H9 (cell line): ENCODE measurements at regions not wholly inside any gene's neighbourhood (a gene's known extent, or its start where the extent isn't known, plus 50 kb on each side); places are given as distances from the start of the nearest gene placed in this dataset.
"Not testable (repeated sequence)": the region's sequence is repeated elsewhere in the genome, so short reads cannot be mapped to it uniquely, and the experiment has no call there.

ENCODE experiments used
- DNase-seq: peaks from one replicate; pipeline ENCODE4 v3.0.0-alpha.2; 2017
- H2AFZ ChIP-seq: one replicate; pipeline ENCODE4 v1.6.1; 2013; ENCODE audit warnings: mild to moderate bottlenecking, low read length, control low read depth, moderate library complexity
- H2AK5ac ChIP-seq: 2 replicates; pipeline ENCODE4 v1.6.1; 2013; ENCODE audit warnings: low read length, control low read depth, mixed read lengths; ENCODE audit not compliant: insufficient read length
- H2BK120ac ChIP-seq: one replicate; pipeline ENCODE4 v1.6.1; 2013; ENCODE audit warnings: low read depth, mild to moderate bottlenecking, low read length, control low read depth, inconsistent platforms; ENCODE audit not compliant: poor library complexity, severe bottlenecking
- H2BK12ac ChIP-seq: 2 replicates; pipeline ENCODE4 v1.6.1; 2013; ENCODE audit warnings: low read length, control low read depth, mixed read lengths, low read depth; ENCODE audit not compliant: insufficient read length
- H2BK15ac ChIP-seq: 2 replicates; pipeline ENCODE4 v1.6.1; 2013; ENCODE audit warnings: low read depth, low read length, control low read depth
- H2BK20ac ChIP-seq: one replicate; pipeline ENCODE4 v1.6.1; 2013; ENCODE audit warnings: low read depth, mild to moderate bottlenecking, low read length, control low read depth, inconsistent platforms; ENCODE audit not compliant: poor library complexity, severe bottlenecking
- H2BK5ac ChIP-seq: 2 replicates; pipeline ENCODE4 v1.6.1; 2013; ENCODE audit warnings: low read length, control low read depth, mixed read lengths; ENCODE audit not compliant: insufficient read length
- H3K14ac ChIP-seq: 2 replicates; pipeline ENCODE4 v1.6.1; 2013; ENCODE audit warnings: low read length, control low read depth; ENCODE audit not compliant: insufficient read depth
- H3K18ac ChIP-seq: 2 replicates; pipeline ENCODE4 v1.6.1; 2013; ENCODE audit warnings: low read depth, mild to moderate bottlenecking, mixed read lengths, low read length, control low read depth; ENCODE audit not compliant: insufficient read length
- H3K23ac ChIP-seq: 2 replicates; pipeline ENCODE4 v1.6.1; 2013; ENCODE audit warnings: low read length, control low read depth, mixed read lengths, low read depth; ENCODE audit not compliant: insufficient read length
- H3K23me2 ChIP-seq: 2 replicates; pipeline ENCODE4 v1.6.1; 2013; ENCODE audit warnings: low read depth, mild to moderate bottlenecking, mixed read lengths, low read length, control low read depth; ENCODE audit not compliant: insufficient read length, poor library complexity, severe bottlenecking
- H3K27ac ChIP-seq: 2 replicates; pipeline ENCODE4 v1.5.1; 2013; ENCODE audit warnings: low read length, control low read depth, mixed read lengths, low read depth; ENCODE audit not compliant: insufficient read length
- H3K27me3 ChIP-seq: 2 replicates; pipeline ENCODE4 v1.6.1; 2013; ENCODE audit warnings: low read length, control low read depth, inconsistent platforms; ENCODE audit not compliant: insufficient read depth
- H3K4ac ChIP-seq: 2 replicates; pipeline ENCODE4 v1.6.1; 2013; ENCODE audit warnings: low read depth, mild to moderate bottlenecking, control low read depth, inconsistent platforms, low read length, moderate library complexity
- H3K4me1 ChIP-seq: 2 replicates; pipeline ENCODE4 v1.6.1; 2013; ENCODE audit warnings: low read length, control low read depth, inconsistent platforms; ENCODE audit not compliant: insufficient read depth
- H3K4me2 ChIP-seq: 2 replicates; pipeline ENCODE4 v1.6.1; 2013; ENCODE audit warnings: low read length, control low read depth, mixed read lengths; ENCODE audit not compliant: insufficient read length, insufficient read depth
- H3K56ac ChIP-seq: 2 replicates; pipeline ENCODE4 v1.6.1; 2013; ENCODE audit warnings: low read depth, mild to moderate bottlenecking, mixed read lengths, low read length, control low read depth; ENCODE audit not compliant: insufficient read length
- H3K79me1 ChIP-seq: 2 replicates; pipeline ENCODE4 v1.6.1; 2013; ENCODE audit warnings: low read depth, mild to moderate bottlenecking, moderate library complexity, low read length, control low read depth, inconsistent platforms; ENCODE audit not compliant: insufficient read depth, poor library complexity, severe bottlenecking
- H3K79me2 ChIP-seq: 2 replicates; pipeline ENCODE4 v1.6.1; 2013; ENCODE audit warnings: low read length, control low read depth, inconsistent platforms; ENCODE audit not compliant: insufficient read depth
- H3K9ac ChIP-seq: 2 replicates; pipeline ENCODE4 v1.6.1; 2013; ENCODE audit warnings: low read length, control low read depth, mixed read lengths; ENCODE audit not compliant: insufficient read length; ENCODE audit errors: extremely low read depth
- H3K9me3 ChIP-seq: one replicate; pipeline ENCODE4 v1.6.1; 2013; ENCODE audit warnings: low read depth, low read length, inconsistent platforms; ENCODE audit not compliant: control insufficient read depth
- H3T11ph ChIP-seq: one replicate; pipeline ENCODE4 v1.6.1; 2013; ENCODE audit warnings: mild to moderate bottlenecking, low read length, control low read depth, inconsistent platforms
- H4K20me1 ChIP-seq: one replicate; pipeline ENCODE4 v1.6.1; 2013; ENCODE audit not compliant: control insufficient read depth, insufficient read length, insufficient read depth
- H4K5ac ChIP-seq: 2 replicates; pipeline ENCODE4 v1.6.1; 2013; ENCODE audit warnings: low read depth, mild to moderate bottlenecking, mixed read lengths, low read length, control low read depth; ENCODE audit not compliant: insufficient read length
- H4K8ac ChIP-seq: replicated peaks from 2 replicates; pipeline ENCODE4 v1.6.1; 2013; ENCODE audit warnings: low read length, control low read depth, mixed read lengths, low read depth; ENCODE audit not compliant: insufficient read length
- H4K91ac ChIP-seq: 2 replicates; pipeline ENCODE4 v1.6.1; 2013; ENCODE audit warnings: low read depth, mild to moderate bottlenecking, moderate library complexity, mixed read lengths, low read length, control low read depth; ENCODE audit not compliant: insufficient read length
- H3K27ac Mint-ChIP-seq, 3 experiments: 2 replicates in 2 of 3; 3 replicates in 1 of 3; pipeline ENCODE4 v1.8.0; 2020 to 2021; ENCODE audit warnings: mixed read lengths in 3 of 3, mild to moderate bottlenecking in 1 of 3, moderate library complexity in 1 of 3
- H3K27me3 Mint-ChIP-seq: 2 replicates; pipeline ENCODE4 v1.8.0; 2021; ENCODE audit warnings: low read depth, mild to moderate bottlenecking, moderate library complexity, mixed read lengths
- H3K36me3 Mint-ChIP-seq, 3 experiments: 2 replicates in 2 of 3; 3 replicates in 1 of 3; pipeline ENCODE4 v1.8.0; 2020 to 2021; ENCODE audit warnings: low read depth in 3 of 3, mixed read lengths in 3 of 3; ENCODE audit not compliant: insufficient read depth in 1 of 3
- H3K4me1 Mint-ChIP-seq, 2 experiments: 2 replicates each; pipeline ENCODE4 v1.8.0; 2020; ENCODE audit warnings: mixed read lengths in 2 of 2
- H3K4me3 Mint-ChIP-seq, 2 experiments: 2 replicates in 1 of 2; 3 replicates in 1 of 2; pipeline ENCODE4 v1.8.0; 2020 to 2021; ENCODE audit warnings: mild to moderate bottlenecking in 2 of 2, mixed read lengths in 2 of 2, moderate library complexity in 1 of 2
- H3K9me3 Mint-ChIP-seq, 2 experiments: 2 replicates in 1 of 2; 3 replicates in 1 of 2; pipeline ENCODE4 v1.8.0; 2020; ENCODE audit warnings: mild to moderate bottlenecking in 2 of 2, mixed read lengths in 2 of 2, moderate library complexity in 1 of 2
- CTCF ChIP-seq: fragments of 200-600 bp; sonication (generic); conservative IDR thresholded peaks from 3 replicates; pipeline ENCODE4 v1.8.0; 2021; ENCODE audit warnings: antibody characterized with exemption, mild to moderate bottlenecking
- WGBS: extraction: QIAGEN DNeasy Blood & Tissue Kit; methylation state at CpG from one replicate; pipeline ENCODE4 v1.1.7; 2013; ENCODE audit warnings: missing lambda C conversion rate, low lambda C conversion rate, mixed read lengths; ENCODE audit not compliant: insufficient read length; ENCODE audit errors: extremely low coverage; 5-methylcytosine and 5-hydroxymethylcytosine counted together

DNA sequence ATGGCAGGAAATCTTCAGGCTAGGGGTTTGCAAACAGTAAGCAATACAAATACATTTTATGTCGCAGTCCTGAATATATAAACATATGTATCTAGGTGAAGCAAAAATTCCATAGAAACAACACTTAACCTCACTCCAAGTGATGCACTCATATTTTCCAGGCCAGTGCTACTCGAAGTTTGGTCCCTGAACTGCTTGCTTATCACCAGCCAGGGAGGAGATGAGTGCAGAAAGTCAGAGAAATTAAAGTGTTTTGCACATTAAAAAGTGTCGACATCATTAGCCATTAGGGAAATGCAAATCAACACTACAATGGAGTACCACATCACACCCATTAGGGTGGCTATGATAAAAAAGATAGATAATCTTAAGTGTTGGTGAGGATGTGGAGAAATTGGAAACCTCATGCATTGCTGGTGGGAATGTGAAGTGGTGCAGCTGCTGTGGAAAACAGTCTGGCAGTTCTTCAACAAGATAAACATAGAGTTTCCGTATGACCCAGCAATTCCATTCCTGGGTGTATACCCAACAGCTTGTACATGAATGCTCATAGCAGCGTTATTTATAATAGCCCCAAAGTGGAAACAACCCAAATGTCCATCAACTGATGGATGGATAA is 70.5 kb upstream of the CSF1 start:
- Histone ChIP-seq H4K91ac (no peak overlapping the region), H4K5ac (no peak overlapping the region), H3K4me1 (no peaks in the 10 kb centered on the region; the same call in 1 of the 2 replicates), H2AK5ac (no peak overlapping the region), H2BK120ac (no peak overlapping the region), H3K9me3 (no peaks in the 10 kb centered on the region), H4K20me1 (no peaks in the 10 kb centered on the region), H2BK15ac (no peak overlapping the region), H2BK12ac (no peak overlapping the region), H3K27me3 (no peaks in the 10 kb centered on the region), H3K9ac (no peak overlapping the region), H3K56ac (no peak overlapping the region), H3K4me2 (no peak overlapping the region), H3K79me1 (no peaks in the 10 kb centered on the region), H3K23ac (no peak overlapping the region), H3K27ac (no peak overlapping the region), H3K18ac (no peak overlapping the region), H3K23me2 (no peaks in the 10 kb centered on the region), H2BK5ac (no peak overlapping the region), H3K4ac (no peak overlapping the region), H3K14ac (no peak overlapping the region), H2AFZ (no peak overlapping the region), H4K8ac (no peak overlapping the region), H2BK20ac (no peak overlapping the region), H3T11ph (no peak overlapping the region), H3K79me2 (no peaks in the 10 kb centered on the region)
- TF ChIP-seq CTCF = no peak
- WGBS = no CpG with 5 or more reads among the region's 5 CpGs
- H3K36me3 Mint-ChIP-seq = peaks cover 20 to 44% (median 31%) of the 10 kb centered on the region in 3 experiments
- H3K4me1 Mint-ChIP-seq = peaks cover 5 to 7% of the 10 kb centered on the region in 2 experiments
- no peak overlapping the region for H3K4me3 Mint-ChIP-seq
- peaks cover 23 to 41% of the 10 kb centered on the region in 2 experiments; a peak in 4 of 5 replicates for H3K9me3 Mint-ChIP-seq
- no peak for DNase-seq
- no peak overlapping the region for H3K27ac Mint-ChIP-seq
- H3K27me3 Mint-ChIP-seq = peaks cover 3% of the 10 kb centered on the region; the same call in 1 of the 2 replicates

GRCh38 chr1:109839276-109839675 is 71.4 kb upstream of the CSF1 start:
- H4K20me1 ChIP-seq, H3K14ac ChIP-seq, H3K23ac ChIP-seq, DNase-seq, H3K4ac ChIP-seq, H3K27me3 ChIP-seq, H3K4me2 ChIP-seq, H2BK15ac ChIP-seq, H2BK120ac ChIP-seq, H3K4me3 Mint-ChIP-seq, H3K79me1 ChIP-seq, H4K91ac ChIP-seq, H2BK12ac ChIP-seq, H4K8ac ChIP-seq, H3K18ac ChIP-seq, H2AK5ac ChIP-seq, H3K23me2 ChIP-seq, H3T11ph ChIP-seq, H3K9ac ChIP-seq, H3K56ac ChIP-seq, H3K27ac Mint-ChIP-seq, H2AFZ ChIP-seq, H2BK5ac ChIP-seq, H3K9me3 ChIP-seq, H2BK20ac ChIP-seq, H4K5ac ChIP-seq, H3K79me2 ChIP-seq, H3K4me1 ChIP-seq, H3K27ac ChIP-seq, H3K27me3 Mint-ChIP-seq: not testable (repeated sequence)
- Mint-ChIP-seq H3K4me1 (peaks cover 13 to 16% of the 10 kb centered on the region in 2 experiments), H3K36me3 (peaks cover 20 to 44% (median 30%) of the 10 kb centered on the region in 3 experiments), H3K9me3 (peaks cover 23 to 41% of the 10 kb centered on the region in 2 experiments; a peak in 4 of 5 replicates)
- WGBS = no CpG with 5 or more reads among the region's 1 CpG
